NCI-H526 (cell line): ENCODE measurements at regions not wholly inside any gene's neighbourhood (a gene's known extent, or its start where the extent isn't known, plus 50 kb on each side); places are given as distances from the start of the nearest gene placed in this dataset.
"Not testable (repeated sequence)": the region's sequence is repeated elsewhere in the genome, so short reads cannot be mapped to it uniquely, and the experiment has no call there.

Experiments
- DNase-seq, 2 experiments: peaks; one replicate each; lab custom pipeline; 2025; lab: John Stamatoyannopoulos, UW

- no peak for DNase-seq
These were observed 64.1 kb downstream of the ZDHHC19 start for GRCh38 chr3:196147116-196147515.

DNA sequence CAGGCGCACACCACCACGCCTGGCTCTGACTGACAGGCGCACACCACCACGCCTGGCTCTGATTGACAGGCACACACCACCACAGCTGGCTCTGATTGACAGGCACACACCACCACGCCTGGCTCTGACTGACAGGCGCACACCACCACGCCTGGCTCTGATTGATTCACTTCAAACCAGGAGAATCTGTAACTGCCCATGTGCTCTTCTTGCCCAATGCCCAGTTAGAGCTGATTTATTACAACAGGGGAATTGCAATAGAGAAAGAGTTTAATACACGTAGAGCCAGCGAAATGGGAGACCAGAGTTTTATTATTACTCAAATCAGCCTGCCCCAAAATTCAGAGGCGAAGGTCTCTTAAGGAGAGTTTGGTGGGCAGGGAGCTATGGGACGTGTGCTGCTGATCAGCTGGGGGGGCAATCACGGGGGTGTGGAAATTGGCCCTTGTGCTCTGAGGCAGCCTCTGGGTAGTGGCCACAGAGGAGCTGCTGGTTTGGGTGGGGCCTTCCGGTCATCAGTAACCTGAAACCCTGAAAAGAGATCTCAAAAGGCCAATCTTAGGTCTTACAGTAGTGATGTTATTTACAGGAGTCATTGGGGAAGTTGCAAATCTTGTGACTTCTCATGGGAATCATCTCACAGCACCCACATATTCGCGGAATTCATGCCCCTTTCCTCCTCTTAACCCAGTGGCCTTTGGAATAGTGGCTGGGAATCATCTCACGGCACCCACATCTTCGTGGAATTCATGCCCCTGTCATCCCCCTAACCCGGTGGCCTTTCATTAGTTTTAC lies 63.8 kb upstream of the TFRC start:
- DNase-seq = no peak

DNA sequence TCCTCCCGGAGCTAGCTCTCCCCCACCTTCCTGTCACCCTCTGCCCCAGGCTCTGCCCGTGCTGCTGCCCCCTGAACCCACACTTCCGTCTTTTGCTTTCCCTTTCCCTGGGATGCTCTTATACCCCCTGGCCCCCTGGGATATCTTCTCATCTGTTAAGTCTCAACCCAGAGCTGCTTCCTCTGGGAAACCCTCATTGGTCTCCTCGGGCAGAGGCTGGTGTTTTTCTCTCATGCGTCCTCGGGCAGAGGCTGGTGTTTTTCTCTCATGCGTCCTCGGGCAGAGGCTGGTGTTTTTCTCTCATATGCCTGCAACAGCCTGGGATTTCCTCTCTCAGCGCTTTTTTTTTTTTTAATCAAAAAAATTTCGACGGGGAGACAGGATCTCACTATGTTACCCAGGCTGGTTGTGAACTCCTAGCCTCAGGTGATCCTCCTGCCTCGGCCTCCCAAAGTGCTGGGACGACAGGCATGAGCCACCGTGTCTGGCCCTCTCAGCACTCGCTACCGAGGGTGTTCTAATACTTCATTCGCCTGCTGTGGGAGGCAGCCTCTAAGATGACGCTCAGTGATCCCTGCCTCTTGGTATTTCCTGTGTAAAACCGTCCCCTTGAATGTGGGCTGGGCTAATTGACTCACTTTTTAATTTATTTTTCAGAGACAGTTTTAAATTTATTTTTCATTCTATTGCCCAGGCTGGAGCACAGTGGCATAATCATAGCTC lies 62.7 kb upstream of the TFRC start:
- DNase-seq = no peak

GRCh38 chr3:196143708-196144382 lies 62.0 kb upstream of the TFRC start:
- DNase-seq = no peak

- DNase-seq = no peak
These were observed 60.5 kb upstream of the TFRC start for GRCh38 chr3:196142202-196142956.

DNA sequence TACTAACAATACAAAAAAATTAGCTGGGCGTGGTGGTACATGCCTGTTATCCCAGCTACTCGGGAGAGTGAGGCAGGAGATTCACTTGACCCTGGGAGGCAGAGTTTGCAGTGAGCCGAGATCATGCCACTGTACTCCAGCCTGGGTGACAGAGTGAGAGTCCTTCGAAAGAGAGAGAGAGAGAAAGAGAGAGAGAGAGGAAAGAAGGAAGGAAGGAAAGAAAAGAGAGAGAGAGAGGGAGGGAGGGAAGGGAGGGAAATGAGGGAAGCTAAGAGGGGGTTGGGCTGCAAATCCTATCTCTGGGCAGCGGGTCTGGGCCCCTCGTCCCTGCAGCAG lies 59.9 kb upstream of the TFRC start:
- no peak for DNase-seq

DNA sequence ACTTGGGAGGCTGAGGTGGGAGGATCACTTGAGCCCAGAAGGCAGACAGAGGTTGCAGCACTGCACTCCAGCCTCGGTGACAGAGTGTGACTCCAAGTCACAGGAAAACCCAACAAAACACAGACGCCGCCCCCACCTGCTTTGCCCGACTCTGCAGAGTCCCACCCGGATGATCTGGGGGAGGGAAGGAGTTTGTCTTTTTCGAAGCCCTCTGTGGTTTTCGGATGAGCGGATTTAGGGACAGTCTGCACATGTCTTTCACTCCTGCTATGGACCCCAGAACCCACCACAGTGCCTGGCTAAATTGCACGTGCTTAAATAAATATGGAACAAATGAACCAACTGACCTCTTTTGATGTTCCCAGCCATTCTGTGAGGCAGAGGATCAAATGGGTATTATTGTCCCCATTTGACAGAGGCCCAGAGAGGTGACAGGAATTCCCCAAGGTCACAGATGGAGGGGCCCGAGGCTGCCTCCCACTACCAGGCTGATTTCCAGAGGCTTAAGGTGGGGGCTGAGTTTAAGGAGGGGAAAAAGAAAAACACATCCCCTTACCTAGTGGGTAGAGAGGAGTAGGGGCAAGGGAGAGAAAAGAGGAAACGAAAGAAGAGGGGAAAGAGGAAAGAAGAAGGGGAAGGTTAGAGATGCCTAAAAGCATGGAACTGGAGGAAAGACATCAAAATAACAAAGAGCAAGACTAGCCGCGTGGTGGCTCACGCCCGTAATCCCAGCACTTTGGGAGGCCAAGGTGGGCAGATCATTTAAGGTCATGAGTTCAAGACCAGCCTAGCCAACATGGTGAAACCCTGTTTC lies 59.4 kb upstream of the TFRC start:
- no peak for DNase-seq

GRCh38 chr3:196140224-196140623 lies 58.3 kb upstream of the TFRC start:
- no peak for DNase-seq

DNA sequence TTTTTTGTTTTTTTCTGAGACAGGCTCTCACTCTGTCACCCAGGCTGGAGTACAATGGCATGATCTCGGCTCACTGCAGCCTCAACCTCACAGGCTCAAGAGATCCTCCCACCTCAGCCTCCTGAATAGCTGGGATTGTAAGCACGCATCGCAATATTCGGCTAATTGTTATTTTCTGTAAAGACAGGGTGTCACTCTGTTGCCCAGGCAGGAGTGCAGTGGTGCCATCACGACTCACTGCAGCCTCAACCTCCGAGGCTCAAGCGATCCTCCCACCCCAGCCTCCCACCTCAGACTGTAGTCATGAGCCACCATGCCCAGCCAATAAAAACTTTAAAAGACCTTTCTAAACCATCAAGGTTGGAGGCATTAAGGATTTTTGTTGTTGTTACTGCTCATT lies 57.4 kb upstream of the TFRC start:
- DNase-seq = no peak

DNA sequence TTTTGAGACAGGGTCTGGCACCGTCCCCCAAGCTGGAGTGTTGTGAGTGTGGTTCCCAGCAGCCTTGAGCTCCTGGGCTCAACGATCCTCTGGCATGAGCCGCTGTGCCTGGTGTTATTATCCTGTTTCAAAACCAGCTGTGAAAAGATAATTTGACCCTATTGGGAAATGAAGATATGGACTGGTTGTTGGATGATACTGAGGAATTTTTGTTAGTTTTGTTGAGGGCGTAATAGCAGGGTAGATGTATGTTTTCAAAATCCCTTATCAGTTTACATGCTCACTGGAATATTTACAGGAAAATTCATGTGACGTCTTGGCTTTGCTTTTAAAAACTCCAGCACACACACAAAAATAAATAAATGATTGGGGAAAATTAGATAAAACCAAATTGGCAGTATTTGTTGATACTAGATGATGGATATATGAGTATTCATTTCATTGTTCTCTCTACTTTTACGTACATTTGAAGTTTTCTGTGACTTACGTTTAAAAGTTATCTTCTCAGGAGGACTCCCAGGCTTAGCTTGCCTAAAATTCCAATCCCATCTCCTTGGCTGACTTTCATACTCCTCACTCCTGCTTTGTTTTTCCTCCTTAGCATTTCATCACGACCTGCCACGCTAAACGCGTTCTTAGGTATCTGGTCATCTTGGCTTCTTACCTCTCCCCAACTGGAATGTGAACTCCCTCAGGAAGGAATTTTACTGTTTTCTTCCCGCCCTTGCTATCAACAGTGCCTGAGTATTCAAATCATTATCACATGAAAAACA lies 56.8 kb upstream of the TFRC start:
- no peak for DNase-seq

DNA sequence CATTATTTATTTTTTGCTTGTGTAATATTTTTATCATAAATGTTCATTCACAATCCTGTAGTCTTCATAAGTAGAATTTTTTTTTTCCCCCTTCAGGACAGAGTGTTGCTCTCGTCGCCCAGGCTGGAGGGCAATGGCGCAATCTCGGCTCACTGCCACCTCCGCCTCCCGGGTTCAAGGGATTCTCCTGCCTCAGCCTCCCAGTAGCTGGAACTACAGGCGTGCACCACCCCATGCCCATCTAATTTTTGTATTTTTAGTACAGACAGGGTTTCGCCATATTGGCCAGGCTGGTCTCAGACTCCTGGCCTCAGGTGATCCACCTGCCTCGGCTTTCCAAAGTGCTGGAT lies 54.7 kb upstream of the TFRC start:
- DNase-seq = not testable (repeated sequence)

DNA sequence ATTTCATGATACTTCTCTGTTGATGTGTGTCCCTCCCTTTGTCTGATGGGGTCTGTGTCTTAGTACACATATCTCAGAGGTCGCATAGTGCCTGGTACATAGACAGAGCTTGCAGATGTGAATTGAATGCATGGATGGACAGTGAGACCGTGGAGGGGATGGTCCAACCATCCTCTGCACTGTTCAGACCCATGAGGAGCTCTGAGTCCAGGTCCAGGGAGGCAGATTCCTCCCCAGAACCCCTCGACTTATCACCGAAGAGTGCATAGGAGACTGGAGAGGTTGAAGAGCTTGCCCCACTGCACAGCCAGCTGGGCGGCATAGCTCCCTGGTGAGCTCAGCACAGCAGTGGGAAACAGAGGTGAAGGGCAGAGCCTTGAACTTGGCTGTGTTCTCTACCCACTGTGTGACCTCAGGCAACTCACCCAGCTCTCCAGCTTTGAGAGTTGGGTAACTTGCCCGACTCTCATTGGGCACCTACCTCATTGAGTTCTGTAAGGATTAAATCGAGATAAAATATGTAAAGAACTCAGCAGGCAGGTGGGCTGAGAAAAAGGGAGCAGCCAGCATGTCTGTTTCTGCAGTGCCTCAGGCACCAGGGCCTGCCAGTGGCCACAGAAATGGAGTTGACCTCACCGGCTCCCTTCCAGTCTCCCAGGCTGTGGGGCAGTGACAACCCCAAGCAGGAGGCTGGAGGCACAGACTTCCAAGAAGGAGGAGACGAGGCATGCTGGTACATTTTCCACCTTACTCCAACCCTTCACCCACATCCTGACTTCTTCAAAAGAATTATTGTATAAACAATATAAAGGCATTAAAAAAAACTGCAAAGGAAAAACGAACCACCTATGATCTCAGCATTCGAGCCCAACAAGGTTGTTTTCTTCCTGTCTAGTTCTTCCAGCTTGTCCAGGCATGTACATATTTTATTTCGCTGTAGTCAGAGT lies 54.1 kb upstream of the TFRC start:
- peak in 1 of 2 experiments; percentile 7 for DNase-seq

DNA sequence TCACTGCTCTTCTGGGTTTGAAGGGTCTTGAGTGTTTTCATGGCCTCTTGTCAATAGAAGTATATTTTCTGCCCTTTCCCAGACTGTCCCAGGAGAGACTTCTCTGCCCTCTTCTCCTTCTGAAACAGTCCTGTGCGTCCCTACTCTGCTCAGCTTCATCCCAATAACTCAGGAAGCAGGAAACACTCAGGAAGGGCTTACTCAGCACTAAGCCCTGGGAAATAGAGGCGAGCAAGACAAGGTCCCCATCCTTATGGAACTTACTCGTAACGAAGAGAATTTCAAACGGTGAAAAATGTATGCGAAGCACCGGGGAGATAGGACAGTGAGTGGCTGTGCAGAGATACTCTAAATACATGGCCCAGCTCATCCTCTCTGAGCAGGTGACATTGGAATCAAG lies 52.8 kb upstream of the TFRC start:
- DNase-seq = no peak

DNA sequence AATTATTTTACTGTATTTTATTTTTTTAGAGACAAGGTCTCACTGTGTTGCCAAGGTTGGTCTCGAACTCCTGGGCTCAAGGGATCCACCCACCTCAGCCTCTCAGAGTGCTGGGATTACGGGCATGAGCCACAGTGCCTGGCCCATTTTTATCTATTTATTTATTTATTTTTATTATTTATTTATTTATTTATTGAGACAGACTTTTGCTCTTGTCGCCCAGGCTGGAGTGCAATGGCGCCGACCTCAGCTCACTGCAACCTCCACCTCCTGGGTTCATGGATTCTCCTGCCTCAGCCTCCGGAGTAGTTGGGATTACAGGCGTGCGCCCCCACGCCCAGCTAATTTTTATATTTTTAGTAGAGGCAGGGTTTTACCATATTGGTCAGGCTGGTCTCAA lies 52.0 kb upstream of the TFRC start:
- DNase-seq = not testable (repeated sequence)

GRCh38 chr3:196131921-196132320 lies 50.0 kb upstream of the TFRC start:
- DNase-seq = no peak
